ENCODE measurements at regions not wholly inside any gene's neighbourhood (a gene's known extent, or its start where the extent isn't known, plus 50 kb on each side); places are given as distances from the start of the nearest gene placed in this dataset.

DNA sequence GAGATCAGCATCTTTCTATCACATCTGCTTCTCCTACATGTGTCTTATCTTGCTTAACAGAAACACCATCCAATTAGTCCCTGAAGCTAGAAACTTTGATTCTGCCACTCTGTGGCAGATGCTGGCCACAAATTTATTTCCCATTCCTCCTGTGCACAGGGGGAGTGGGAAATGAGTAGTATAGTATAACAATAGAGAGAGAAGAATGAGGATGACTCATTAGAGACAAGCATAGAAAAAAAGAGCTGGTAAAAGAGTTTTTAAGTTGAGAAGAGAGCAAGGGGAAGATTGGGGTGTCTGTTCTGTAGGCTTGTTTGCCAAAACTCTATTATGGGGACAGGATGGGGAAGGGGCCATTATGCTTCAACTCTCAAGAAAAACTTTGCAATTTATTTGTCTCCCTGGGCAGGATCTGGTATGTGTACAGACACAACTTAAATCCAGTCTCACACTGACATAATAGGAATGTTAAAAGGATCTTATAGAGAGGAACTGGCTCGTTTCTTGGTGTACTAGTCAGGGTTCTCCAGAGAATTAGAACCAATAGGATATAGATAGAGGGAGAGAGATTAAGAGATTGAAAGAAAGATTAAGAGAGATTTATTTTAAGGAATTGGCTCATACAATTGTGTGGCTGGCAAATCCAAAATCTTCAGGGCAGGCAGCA lies 142.6 kb upstream of the CPSF6 start:
- DNase-seq (ENCODE audit: low spot score): no peak

GRCh38 chr12:69097619-69098368 lies 141.6 kb upstream of the CPSF6 start:
- DNase-seq (ENCODE audit: low spot score): no peak

GRCh38 chr12:69099201-69099837 lies 140.1 kb upstream of the CPSF6 start:
- no peak for DNase-seq (ENCODE audit: low spot score)

- DNase-seq (ENCODE audit: low spot score): no peak
Measured at GRCh38 chr12:69101505-69101904, 137.9 kb upstream of the CPSF6 start.

GRCh38 chr12:69102856-69103255 lies 136.5 kb upstream of the CPSF6 start:
- no peak for DNase-seq (ENCODE audit: low spot score)

GRCh38 chr12:69105101-69105962 lies 134.0 kb upstream of the CPSF6 start:
- DNase-seq (ENCODE audit: low spot score): no peak

DNA sequence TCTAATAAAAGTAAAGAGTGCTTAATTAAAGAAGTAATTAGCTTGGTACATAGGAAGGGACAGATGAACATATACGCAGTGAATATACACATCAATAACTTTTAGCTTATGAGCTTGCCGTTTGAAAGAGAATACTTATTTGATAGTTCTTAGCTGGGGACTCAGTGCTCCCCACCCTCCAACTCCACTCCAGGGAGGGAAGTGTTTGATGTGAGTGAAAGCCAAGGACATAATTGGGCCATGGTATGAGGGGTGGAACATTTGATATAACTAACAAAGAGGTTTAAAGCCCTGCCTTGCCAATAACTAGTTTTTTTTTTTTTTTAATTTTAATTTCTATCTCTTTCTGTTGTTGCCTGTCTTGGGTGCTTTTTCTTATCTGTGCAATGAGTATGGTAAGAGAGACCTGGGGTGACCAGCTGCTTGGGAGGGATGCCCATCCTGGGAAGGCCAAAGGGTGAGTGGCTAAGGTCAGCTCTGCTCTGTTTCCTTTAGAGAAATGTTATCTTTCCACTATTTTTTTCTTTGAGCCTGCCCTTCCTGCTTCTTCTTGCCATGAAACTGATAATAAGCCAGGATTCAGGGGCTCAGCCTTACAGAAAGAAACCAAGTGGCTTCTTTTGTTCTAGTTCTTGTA lies 132.8 kb upstream of the CPSF6 start:
- DNase-seq (ENCODE audit: low spot score): no peak

- DNase-seq (ENCODE audit: low spot score): no peak
Measured at GRCh38 chr12:69107541-69107940, 131.8 kb upstream of the CPSF6 start.

GRCh38 chr12:69108037-69108436 lies 131.3 kb upstream of the CPSF6 start:
- no peak for DNase-seq (ENCODE audit: low spot score)

- DNase-seq (ENCODE audit: low spot score): no peak
Measured at GRCh38 chr12:69112616-69113015, 126.8 kb upstream of the CPSF6 start.

DNA sequence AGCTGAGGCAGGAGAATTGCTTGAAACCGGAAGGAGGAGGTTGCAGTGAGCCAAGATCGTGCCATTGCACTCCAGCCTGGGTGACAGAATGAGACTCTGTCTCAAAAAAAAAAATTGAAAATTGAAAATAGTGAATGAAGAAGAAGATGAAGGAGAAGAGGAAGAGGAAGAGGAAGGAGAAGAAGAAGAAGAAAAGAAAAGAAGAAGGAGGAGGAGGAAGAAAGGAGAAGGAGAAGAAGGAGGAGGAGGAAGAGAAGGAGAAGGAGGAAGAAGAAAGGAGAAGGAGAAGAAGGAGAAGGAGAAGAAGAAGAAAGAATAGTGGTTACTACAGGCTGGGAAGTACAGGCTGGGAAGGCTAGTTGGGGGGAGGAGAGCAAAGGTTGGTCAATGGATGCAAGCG lies 124.3 kb upstream of the CPSF6 start:
- no peak for DNase-seq (ENCODE audit: low spot score)

DNA sequence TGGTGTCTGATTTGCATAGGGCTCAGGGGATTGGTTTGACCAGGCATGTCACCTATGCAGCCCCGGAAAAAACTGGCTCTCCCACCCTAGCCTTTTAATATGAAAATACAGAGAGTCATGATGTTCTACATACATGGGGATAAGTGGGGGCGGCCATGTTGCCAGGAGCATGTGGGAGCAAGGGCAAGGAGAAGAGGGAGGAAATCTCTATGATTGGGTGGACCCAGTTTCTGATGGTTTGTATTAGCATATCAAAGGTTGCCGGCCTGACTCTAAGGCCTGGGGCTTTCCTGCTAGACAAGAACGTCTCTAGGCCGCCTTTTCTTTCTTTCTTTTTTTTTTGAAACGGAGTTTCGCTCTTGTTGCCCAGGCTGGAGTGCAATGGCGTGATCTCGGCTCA lies 123.4 kb upstream of the CPSF6 start:
- DNase-seq (ENCODE audit: low spot score): no peak

- DNase-seq (ENCODE audit: low spot score): no peak
Measured at GRCh38 chr12:69117566-69118266, 121.7 kb upstream of the CPSF6 start.

- DNase-seq (ENCODE audit: low spot score): no peak
Measured at GRCh38 chr12:69118516-69118915, 120.9 kb upstream of the CPSF6 start.

GRCh38 chr12:69119770-69120169 lies 119.6 kb upstream of the CPSF6 start:
- no peak for DNase-seq (ENCODE audit: low spot score)

DNA sequence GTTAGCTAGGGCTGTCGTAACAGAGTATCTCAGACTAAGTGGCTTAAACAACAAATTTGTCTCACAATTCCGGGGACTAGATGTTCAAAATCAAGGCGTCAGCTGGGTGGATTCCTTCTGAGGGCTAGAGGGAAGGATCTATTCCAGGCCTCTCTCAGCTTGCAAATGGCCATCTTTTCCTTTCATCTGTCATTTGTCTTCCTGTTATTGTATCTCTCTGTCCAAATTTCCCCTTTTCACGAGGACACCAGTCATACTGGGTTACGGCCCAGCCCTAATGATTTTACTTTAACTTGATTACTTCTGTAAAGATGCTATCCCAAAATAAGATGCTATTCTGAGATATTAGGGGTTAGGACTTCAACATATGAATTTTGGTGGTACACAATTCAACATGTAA lies 119.0 kb upstream of the CPSF6 start:
- no peak for DNase-seq (ENCODE audit: low spot score)

- no peak for DNase-seq (ENCODE audit: low spot score)
Measured at GRCh38 chr12:69123311-69123710, 116.1 kb upstream of the CPSF6 start.

DNA sequence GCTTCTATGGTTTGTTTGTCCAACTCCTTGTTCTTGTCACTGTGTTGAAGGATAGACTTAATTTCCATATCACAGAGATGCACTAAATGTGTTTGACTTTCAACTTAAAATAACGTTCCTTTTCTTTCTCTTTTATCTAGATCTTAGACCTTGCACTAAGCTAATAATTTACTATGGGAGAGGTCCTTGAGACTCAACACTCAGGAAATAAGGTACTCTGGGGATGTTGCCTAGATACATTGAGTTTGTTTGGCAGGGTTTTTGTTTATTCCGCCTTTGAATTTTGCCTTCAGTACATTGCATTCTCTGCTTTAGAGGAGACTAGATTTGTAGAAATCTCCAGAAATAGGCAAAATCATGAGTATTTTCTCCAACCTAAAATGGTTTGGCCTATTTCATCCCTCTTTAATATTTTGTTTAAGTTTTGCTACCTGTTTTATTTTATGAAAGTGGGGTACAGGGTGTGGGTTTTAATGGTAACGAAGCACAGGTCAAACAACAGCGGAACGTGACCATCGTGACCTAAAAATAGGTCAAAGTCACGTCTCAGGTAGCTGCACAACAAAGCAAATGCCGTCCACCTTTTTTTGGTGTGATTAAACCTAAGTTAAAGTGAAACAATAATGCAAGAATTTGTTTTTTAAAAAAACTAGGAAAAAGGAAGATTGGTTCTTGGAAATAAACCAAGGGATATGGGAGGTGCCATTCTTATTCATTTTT lies 115.3 kb upstream of the CPSF6 start:
- DNase-seq (ENCODE audit: low spot score): no peak

DNA sequence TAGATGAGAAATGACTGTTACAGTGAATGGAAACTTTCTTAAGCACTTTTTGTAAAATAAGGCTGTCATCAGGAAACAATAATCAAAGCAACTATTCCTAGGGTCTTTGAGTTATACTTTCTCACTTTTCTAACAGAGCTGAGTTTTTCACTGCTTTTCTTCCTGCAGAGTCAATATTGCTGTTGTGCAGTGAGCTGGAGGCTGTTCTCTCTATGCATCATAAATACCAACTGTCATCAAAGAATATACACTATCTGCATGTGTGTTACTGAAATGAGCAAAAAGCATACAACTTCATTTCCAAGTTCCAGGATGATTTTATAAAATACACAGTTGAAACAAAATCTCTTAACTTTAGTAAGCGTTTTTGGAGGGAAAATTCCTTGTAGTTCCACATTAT lies 110.4 kb upstream of the CPSF6 start:
- no peak for DNase-seq (ENCODE audit: low spot score)

GRCh38 chr12:69129564-69129963 lies 109.8 kb upstream of the CPSF6 start:
- DNase-seq (ENCODE audit: low spot score): no peak

- DNase-seq (ENCODE audit: low spot score): no peak
Measured at GRCh38 chr12:69130064-69130463, 109.3 kb upstream of the CPSF6 start.

Data from CD4-positive, alpha-beta T cell treated with Interleukin-6 at 100 ng/mL for 8 hours (primary cell).